ENCODE measurements at regions not wholly inside any gene's neighbourhood (a gene's known extent, or its start where the extent isn't known, plus 50 kb on each side); places are given as distances from the start of the nearest gene placed in this dataset.

DNA sequence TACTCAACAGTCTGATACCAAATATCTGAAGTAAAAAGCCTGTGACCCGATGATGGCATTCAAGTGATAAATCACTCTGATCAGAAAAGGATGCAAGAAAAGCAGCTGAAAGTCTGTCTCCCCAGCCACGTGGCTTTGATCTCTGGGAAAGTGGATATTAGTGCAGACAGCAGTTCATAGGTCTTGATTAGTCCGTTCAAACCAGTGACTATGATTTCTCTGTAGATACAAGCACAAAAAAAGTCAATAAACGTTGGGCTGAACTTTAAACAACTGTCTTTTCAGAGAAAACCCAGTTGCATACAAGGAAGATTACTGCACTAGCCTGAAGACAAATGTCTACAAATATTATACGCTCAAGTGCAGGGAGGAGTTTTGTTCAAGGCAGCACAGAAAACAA, 107.7 kb upstream of the CDC42EP3 start:
- TF ChIP-seq CTCF (IDR thresholded peaks at IDR 0.05) (no peak), POLR2A (IDR thresholded peaks at IDR 0.05) (no peak)
